DMS 273 (cell line): ENCODE measurements at regions not wholly inside any gene's neighbourhood (a gene's known extent, or its start where the extent isn't known, plus 50 kb on each side); places are given as distances from the start of the nearest gene placed in this dataset.
"Not testable (repeated sequence)": the region's sequence is repeated elsewhere in the genome, so short reads cannot be mapped to it uniquely, and the experiment has no call there.

ENCODE experiments used
- DNase-seq: peaks from one replicate; lab custom pipeline; 2025; ENCODE audit not compliant: unreplicated experiment; lab: John Stamatoyannopoulos, UW

DNA sequence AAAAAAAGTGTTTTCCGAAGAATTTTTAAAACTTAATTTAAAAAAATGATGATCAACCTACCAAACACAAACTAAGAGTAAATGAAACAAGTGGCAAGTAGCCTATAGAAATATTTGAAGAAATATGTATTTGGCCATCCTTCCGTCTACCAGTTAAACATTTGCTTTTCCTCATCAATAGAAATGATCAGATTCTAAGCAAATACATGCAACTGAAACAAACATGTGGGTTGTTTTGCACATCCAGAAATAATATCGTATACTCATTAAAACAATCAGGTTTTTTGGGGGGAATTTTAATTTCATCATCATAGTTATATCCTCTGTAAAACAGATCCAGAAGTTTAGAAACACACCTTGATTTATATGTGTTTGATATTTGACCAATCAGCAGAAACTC, 1011.7 kb downstream of the GATA3 start:
- DNase-seq = no peak

DNA sequence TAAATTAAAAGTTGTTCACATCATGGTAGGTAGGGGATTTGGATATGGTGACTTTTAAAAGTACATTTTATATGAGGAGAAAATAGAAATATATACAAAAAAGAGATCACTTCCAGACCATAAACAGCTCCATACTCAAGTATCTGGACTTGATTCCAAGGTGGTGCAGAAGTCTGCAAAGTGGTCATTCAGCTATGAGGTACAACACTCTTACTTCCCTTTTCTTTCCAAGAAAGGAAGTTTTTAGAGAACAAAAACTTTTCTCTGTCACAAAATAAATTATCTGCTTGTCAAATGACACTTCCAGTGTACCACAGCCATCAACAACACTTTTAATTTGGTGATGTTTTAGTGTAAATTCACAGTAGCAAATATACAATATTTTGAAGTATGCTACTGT, 1013.5 kb downstream of the GATA3 start:
- no peak for DNase-seq

DNA sequence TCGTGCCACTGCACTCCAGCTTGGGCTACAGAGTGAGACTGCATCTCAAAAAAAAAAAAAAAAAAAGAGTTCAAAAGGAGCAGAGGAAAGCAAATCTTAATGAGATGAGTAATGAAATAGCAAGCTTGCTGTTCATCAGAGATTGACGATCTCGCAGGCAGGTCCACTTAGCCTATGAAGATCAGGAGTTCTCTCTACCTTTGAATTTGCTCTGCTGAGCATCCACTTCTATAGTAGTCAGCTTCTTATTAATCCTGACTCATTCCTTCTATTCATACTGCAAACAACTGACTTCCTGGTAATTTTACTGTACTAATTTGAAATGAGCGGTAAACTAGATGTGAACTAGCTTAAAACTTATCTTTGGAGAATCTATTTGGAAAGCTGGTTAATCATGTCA, 1014.6 kb downstream of the GATA3 start:
- no peak for DNase-seq

DNA sequence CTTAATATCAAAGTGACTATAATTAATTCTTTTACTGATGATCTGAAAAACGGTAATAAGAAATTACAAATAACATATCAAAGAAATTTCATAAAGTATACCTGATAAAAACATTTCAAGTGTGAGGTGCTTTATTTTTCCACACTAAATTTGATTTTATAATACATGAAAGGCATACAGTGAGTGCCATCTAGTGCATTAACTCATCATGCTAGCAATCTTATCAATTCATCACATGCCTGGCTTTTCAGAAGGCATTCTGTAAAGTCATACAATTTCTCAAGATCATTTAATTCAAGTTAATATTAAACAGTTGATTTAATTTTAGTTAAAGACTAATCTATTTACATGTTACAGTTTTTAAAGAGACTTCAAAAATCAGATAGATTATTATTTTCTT, 1020.9 kb downstream of the GATA3 start:
- DNase-seq = no peak

DNA sequence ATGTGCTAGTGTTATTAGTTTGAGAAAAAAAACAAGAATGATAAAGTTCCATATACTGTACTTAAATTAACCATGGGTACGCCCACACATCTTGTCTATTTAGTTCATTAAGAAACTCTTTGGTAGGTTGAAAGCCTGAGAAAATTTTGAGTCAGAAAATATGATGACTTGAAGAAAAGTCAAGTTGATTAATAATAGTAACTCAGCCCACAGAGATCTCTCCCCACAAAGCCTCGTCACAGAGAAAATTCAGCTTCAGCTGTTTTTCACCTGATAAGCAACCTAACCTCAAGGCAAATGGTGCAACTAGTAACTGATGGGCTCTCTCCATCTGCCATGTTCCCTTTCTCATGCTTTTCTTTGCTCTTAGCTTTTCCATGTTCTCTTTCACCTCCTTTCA, 1021.6 kb downstream of the GATA3 start:
- DNase-seq = no peak

DNA sequence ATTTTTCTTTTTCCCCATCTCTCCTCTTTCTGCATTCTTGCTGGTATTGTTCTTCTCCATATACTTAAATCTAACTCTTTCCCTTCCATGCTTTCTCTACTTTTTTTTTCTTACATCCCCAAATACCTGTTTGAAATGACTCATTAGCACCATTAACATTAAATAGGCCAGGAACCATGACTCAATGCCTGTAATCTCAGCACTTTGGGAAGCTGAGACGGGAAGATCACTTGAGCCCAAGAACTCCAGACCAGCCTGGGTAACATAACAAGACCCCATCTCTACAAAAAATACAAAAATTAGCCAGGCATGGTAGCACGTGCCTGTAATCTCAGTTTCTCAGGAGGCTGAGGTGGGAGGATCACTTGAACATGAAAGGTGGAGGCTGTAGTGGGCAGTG, 1026.8 kb downstream of the GATA3 start:
- DNase-seq = no peak

DNA sequence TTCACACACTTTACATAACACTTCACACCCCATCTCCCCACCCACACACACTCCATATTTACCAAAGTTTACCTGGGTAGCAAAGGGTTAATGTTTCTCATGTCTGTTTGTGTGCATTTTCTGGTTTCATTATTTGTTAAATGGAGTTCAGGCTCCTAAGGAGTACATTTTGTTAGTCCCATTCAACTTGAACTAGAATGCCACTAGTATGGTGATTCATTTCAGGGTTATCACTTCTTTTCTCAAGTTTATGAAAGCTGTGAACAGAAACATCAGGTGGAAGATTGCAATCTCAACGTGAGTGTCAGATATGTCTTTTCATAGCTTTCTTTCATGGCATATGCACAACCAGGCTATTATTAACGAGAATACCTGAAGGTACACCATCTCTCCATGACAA, 1027.5 kb downstream of the GATA3 start:
- DNase-seq = no peak

DNA sequence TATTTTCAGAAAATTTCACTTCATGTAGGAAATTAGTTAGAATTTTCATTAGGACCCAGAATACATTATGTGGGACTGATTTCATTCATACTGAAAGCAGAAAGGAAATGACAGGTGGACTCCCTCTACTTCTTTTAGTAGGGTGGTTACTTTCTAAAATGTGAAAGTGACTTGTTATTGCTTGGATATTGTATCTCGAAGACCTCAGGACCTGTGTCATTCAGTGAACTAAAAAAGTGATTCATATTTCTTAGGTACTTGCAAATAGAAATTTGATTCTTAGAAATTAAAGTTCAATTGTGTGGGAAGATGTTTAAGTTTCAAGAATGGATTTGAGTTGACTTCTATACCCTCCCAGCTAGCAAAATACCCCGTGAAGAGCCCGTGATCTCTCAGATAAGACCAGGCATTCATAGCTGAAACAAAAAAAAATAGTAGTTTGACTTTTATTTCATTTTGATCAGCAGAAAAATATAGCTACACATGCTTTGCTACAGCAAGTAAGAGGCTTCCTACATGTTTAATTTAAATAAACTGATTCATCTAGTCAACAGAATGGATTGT, 1037.1 kb downstream of the GATA3 start:
- no peak for DNase-seq

DNA sequence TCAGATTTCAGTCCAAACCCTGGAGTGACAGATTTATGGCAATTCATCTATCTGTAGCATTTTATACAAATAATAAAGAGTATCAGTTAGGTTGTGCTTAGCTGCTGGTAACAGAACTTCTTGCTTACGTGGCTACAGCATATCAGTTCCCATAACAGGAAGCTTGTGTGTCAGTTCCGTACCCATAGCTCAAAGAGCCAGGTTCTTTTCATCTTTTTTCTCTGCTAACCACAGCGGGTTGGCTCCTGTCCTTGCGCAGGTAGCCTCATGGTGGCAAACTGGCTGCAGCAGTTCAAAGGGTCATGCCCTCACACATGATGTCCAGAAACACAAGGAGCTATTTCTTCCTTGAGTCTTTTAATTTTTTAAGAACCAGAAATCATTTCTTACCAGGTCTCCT, 1041.8 kb downstream of the GATA3 start:
- no peak for DNase-seq

DNA sequence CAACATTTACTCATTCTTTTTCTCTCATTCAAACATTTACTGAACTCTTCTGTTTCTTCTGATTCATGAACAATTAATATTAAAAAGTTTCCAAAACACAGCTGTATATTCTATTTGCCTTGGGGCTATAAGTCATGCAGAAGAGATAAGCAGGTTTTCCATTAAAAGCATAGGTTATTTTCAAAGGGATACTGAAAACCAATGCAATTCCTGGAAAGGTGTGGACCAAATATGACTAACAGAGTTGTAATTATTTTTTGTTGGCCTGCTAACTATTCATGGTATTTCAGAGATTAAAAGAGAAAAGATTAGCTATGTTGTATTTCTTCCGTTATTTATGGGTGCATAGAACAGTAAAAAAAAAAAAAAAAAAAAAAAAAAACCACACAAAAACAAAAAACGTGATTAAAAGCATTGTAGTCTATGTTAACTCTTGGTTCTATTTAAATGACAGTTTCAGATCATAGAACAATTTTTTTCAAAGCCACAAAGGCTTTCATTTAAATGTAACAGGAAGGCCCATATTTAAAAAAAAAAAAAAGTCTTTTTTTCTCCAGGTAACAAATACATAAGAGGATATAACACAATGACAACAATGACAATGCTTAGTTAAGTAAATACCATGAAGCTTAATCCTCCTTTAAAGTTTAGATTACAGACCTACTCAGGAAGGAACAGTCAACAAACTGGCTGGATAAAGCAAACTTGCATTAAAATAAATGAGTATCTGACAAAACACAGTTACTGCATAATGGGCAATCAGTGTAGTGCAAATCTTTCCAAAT, 1042.9 kb downstream of the GATA3 start:
- no peak for DNase-seq

DNA sequence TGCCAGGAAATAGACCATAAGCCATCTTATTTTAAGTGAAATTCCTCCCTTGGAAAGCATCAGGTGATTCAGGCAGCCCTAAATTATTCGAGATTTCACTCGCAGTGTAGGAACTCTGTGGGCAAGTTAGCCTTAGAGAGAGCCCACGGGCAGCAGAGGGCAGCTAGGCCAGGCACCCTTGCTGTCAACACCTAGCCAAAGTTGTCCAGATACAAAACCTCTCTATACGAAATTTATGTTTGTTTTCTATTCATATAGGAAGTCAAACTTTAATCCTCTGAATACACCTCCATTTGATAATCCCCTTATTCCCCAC, 1043.5 kb downstream of the GATA3 start:
- DNase-seq = no peak

DNA sequence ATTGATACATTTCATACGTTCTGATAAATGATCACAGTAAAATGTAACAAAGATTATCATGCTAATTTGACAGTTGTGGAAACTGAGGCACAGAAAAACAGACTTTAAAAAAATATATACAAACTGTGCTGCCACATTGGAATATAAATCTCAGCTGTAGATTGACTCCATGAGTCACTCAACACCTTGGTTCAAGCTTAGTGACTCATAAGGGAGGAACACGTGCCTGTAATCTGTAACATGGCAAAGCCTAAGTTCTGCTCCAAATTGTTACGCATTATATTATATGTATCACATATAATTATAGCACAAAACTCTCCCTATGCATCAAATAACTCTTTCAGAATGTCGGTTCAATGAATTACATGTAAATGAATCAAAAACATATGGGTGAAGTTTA, 1047.5 kb downstream of the GATA3 start:
- no peak for DNase-seq

DNA sequence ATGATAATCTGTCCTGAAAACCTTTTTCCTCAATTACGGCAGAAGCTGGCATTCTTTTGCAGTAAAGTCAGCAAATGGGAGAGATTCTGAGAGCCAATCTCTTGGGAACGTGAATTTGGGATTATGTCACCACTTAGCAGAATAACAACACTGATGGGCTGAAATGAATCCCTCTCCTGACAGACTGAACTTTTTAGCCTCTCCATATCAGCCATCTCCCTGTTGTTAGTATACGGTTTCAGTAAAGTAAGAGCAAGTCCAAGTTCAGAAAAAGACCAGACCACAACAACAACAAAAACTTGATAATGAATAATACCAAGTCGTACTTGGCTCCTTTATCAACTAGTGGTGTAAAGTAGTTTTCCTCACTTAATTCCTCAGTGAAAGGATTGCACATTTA, 1048.8 kb downstream of the GATA3 start:
- DNase-seq = no peak

DNA sequence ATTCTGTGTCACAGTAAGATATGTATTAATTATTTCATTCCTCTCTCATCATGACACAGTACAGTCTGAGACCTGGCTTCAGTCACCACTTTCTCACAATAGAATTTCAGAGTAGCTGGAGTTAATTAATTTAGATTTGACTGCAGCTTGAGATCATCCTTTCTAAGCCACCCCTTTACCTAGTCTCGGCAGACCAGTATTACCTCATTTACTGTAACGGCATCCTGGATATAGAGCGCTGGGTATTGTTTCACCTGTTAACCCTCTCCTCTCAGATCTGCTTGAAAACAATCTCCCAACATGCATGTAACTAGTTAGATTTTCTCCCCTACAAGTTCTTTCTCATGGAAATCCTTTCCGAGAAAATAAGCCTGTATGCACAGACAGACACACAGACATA, 1057.5 kb downstream of the GATA3 start:
- no peak for DNase-seq

DNA sequence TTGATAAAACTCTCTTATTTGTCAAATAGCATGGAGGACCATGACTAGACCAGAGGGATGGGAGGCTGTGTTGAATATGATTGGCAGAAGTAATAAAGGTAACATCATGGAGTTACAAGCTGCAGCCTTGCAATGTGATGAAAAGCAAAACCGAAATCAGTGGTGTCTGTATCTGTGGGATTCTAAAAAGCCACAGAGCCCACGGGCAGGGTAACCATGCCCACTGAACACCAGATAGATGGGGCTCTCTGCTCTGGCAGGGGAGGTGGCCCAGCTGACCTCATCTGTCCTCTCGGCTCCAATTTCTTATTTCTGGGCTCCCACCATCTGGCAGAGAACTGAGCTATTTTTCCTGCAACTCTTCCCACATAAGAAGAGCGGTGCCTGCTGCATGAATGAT, 1072.2 kb downstream of the GATA3 start:
- no peak for DNase-seq

DNA sequence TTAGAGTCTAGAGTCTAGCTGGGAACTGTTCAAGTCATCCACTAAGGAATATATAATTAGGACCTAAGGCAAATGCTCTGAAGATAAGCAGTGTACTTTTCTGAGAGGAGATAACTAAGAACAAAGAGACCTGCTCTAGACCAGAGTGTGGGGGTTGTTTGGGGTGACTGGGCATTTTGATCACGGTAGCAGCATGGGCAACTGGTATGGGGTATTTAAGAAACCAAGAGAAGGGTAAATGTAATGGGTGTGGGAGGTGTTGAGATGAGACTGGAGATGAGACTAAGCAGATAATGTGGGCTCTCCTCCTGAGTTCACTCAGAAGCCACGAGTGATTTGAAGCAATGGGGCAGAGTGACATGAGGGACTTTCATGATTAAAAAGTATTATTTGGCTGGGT, 1082.9 kb downstream of the GATA3 start:
- DNase-seq = no peak

DNA sequence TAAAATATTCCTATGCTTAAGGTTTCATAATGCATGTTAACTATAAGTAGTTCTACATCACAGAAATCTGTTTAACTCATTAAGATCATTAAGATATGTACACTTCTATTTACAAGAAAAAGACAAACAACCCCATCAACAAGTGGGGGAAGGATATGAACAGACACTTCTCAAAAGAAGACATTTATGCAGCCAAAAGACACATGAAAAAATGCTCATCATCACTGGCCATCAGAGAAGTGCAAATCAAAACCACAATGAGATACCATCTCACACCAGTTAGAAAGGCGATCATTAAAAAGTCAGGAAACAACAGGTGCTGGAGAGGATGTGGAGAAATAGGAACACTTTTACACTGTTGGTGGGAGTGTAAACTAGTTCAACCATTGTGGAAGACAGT, 1084.3 kb downstream of the GATA3 start:
- DNase-seq = not testable (repeated sequence)

DNA sequence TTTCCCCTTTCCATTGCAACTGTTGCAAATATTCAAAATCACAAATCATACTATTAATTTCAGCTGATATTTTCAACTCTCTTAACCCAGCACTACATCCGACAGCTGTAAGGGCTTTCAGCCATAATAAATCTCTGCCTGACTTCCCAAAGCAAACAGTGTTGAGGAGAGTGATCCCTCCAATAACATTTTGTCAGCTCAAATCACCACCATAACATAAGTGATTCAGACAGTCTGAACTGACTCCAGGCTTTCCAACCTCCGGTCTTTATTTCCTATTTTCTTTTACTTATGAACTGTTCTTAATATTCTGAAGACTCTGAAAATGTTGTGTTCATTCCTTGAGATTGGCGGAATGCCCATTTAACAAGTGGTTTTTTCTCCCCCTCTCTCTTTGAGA, 1085.9 kb downstream of the GATA3 start:
- no peak for DNase-seq

DNA sequence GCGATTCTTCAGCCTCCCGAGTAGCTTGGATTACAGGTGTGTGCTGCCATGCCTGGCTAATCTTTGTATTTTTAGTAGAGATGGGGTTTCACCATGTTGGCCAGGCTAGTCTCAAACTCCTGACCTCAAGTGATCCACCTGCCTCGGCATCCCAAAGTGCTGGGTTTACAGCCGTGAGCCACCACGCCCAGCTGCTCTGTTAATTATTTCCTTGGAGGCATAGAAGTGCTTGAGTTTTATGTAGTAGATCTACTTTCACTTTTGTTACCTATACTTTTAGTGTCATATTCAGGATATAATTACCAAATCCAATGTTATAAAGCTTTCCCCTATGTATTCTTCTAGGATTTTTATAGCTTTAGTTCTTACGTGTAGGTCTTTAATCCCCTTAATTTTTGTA, 1093.0 kb downstream of the GATA3 start:
- no peak for DNase-seq

DNA sequence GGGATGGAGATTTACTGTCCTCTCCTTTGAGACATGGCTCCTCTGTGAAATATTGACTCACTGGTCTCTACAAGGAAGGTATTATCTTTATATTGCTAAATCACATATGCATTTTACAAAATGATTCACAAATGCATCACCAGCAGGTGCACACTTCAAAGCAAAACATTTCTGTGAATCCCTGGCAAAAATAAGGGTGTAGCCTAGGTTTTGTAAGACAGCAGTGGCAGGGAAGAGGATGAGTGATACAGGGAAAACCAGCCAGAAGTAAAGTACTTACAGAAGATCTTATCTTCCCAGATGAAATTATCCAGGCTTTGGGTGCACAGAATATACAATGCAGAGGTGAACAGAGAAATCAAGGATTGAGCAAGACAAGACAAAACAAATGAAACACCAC, 1094.6 kb downstream of the GATA3 start:
- DNase-seq = no peak

DNA sequence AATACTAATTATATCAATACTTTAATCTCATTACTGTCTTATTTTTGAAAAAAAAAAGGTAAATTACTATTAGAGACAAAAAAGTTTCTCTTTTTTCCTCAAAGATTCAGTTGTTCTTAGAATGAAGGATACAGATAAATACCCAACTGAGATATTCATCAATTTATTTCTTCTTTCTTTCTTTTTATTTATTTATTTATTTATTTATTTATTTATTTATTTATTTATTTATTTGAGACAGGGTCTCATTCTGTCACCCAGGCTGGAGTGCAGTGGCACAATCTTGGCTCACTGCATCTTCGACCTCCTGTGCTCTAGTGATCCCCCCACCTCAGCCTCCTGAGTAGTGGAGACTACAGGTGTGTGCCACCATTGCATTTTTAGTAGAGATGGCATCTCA, 1098.6 kb downstream of the GATA3 start:
- not testable (repeated sequence) for DNase-seq

DNA sequence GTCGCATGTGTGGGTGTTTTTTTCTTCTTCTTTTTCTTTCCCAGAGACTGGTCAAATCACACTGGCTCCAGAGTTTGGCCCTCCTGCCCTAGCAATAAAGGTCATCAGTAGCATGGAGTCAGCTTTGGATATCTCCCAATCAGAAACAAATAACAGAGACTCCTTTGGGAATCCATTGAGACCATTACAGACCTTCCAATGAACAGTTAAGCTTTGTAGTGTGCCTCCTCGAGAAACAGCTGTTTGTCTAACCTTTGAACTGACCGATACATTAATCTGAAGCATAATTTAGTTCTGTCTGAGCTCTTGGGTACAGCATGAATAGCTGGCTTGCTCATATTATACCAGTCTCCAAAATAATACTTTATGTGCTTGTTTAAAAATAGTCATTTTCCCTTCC, 1103.2 kb downstream of the GATA3 start:
- no peak for DNase-seq

DNA sequence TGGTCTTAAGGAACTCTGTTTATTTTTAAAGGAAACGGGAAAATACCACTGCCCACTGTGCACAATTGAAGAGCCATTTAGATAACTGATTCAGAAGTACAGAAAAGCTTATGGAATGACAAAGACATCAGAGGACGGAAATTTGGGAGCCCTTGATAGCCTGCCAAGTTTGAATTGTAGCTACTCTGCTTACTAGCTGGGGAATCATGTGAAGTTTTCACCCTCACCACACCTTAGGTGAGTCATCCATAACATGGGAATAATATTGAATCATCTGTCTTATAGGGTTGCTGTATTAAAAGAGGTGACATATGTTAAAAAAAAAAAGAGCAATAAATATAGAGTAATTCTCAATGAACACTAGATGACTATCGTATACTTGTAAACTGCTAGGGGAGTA, 1104.2 kb downstream of the GATA3 start:
- DNase-seq = no peak
